GM23338 (cell line): ENCODE measurements at regions not wholly inside any gene's neighbourhood (a gene's known extent, or its start where the extent isn't known, plus 50 kb on each side); places are given as distances from the start of the nearest gene placed in this dataset.

Experiments used
- ATAC-seq: fragments of 200-7000 bp; cut with Tn5 transposase; 3 replicates; pipeline ENCODE4 v1.9.1; 2020
- DNase-seq: peaks from one replicate; pipeline ENCODE4 v3.0.0-alpha.2; 2015; ENCODE audit warnings: low spot score
- H2AFZ ChIP-seq: fragments of 200-600 bp; sonication (generic); 2 replicates; pipeline ENCODE4 v1.8.0; 2016; ENCODE audit warnings: antibody characterized with exemption, mild to moderate bottlenecking, moderate library complexity
- H3F3A ChIP-seq: fragments of 200-600 bp; sonication (generic); replicated peaks from 2 replicates; pipeline ENCODE4 v1.8.0; 2017; ENCODE audit warnings: antibody characterized with exemption, mixed run types, low read depth
- H3K27ac ChIP-seq: fragments of 200-600 bp; sonication (generic); 2 replicates; pipeline ENCODE4 v1.6.1; 2016; ENCODE audit warnings: low read depth
- H3K27me3 ChIP-seq: fragments of 200-600 bp; sonication (generic); 2 replicates; pipeline ENCODE4 v1.8.0; 2016; ENCODE audit warnings: mild to moderate bottlenecking, mixed run types, moderate library complexity; ENCODE audit not compliant: insufficient read depth
- H3K36me3 ChIP-seq: fragments of 200-600 bp; sonication (generic); 2 replicates; pipeline ENCODE4 v1.8.0; 2016; ENCODE audit warnings: mild to moderate bottlenecking; ENCODE audit not compliant: insufficient read depth
- H3K4me1 ChIP-seq: fragments of 200-600 bp; sonication (generic); 2 replicates; pipeline ENCODE4 v1.8.0; 2016; ENCODE audit warnings: mild to moderate bottlenecking, moderate library complexity; ENCODE audit not compliant: insufficient read depth
- H3K4me2 ChIP-seq: fragments of 200-600 bp; sonication (generic); 2 replicates; pipeline ENCODE4 v1.7.1; 2017; ENCODE audit warnings: mixed run types
- H3K4me3 ChIP-seq: fragments of 200-600 bp; sonication (generic); 2 replicates; pipeline ENCODE4 v1.6.1; 2016; ENCODE audit warnings: mixed run types
- H3K79me2 ChIP-seq: fragments of 200-600 bp; sonication (generic); replicated peaks from 2 replicates; pipeline ENCODE4 v1.8.0; 2017; ENCODE audit warnings: mild to moderate bottlenecking; ENCODE audit not compliant: insufficient read depth
- H3K9me2 ChIP-seq: fragments of 200-600 bp; sonication (generic); 2 replicates; pipeline ENCODE4 v1.8.0; 2017; ENCODE audit not compliant: insufficient read depth
- H4K20me1 ChIP-seq: fragments of 200-600 bp; sonication (generic); replicated peaks from 2 replicates; pipeline ENCODE4 v1.8.0; 2017; ENCODE audit warnings: mild to moderate bottlenecking; ENCODE audit not compliant: insufficient read depth
- H3K27ac Mint-ChIP-seq: 2 replicates; pipeline ENCODE4 v1.8.0; 2020; ENCODE audit warnings: inconsistent platforms, mild to moderate bottlenecking, moderate library complexity, mixed read lengths
- H3K27me3 Mint-ChIP-seq: 3 replicates; pipeline ENCODE4 v1.8.0; 2022; ENCODE audit warnings: low read depth, mild to moderate bottlenecking, moderate library complexity, mixed read lengths, inconsistent platforms; ENCODE audit not compliant: insufficient read depth, poor library complexity
- H3K36me3 Mint-ChIP-seq: 3 replicates; pipeline ENCODE4 v1.8.0; 2021; ENCODE audit warnings: low read depth, mild to moderate bottlenecking, inconsistent platforms, moderate library complexity, mixed read lengths
- H3K4me1 Mint-ChIP-seq: 3 replicates; pipeline ENCODE4 v1.8.0; 2020; ENCODE audit warnings: mild to moderate bottlenecking, inconsistent platforms, mixed read lengths
- H3K4me3 Mint-ChIP-seq: 3 replicates; pipeline ENCODE4 v1.8.0; 2021; ENCODE audit warnings: moderate library complexity, mild to moderate bottlenecking, inconsistent platforms, mixed read lengths
- H3K9me3 Mint-ChIP-seq: 3 replicates; pipeline ENCODE4 v1.8.0; 2020; ENCODE audit warnings: moderate library complexity, mild to moderate bottlenecking, inconsistent platforms, mixed read lengths
- JUNB ChIP-seq: IDR thresholded peaks from one replicate; pipeline ENCODE4 v1.6.1; 2016; ENCODE audit warnings: antibody characterized with exemption; ENCODE audit not compliant: unreplicated experiment
- STAT1 ChIP-seq: IDR thresholded peaks from one replicate; pipeline ENCODE4 v1.6.1; 2016; ENCODE audit warnings: antibody characterized with exemption; ENCODE audit not compliant: unreplicated experiment
- ZNF331 ChIP-seq: fragments of 250-450 bp; sonication (Bioruptor Pico); IDR thresholded peaks from 2 replicates; pipeline ENCODE4 v1.5.0; 2020; ENCODE audit warnings: low read depth, mild to moderate bottlenecking, moderate library complexity
- TF ChIP-seq, protein P1 (sequence below): IDR thresholded peaks from 2 replicates; pipeline ENCODE4 v1.6.1; 2016; ENCODE audit warnings: antibody characterized with exemption
- TF ChIP-seq, protein P2 (sequence below): fragments of 250-450 bp; sonication (Bioruptor Pico); IDR thresholded peaks from 2 replicates; pipeline ENCODE4 v1.5.0; 2020; ENCODE audit warnings: mild to moderate bottlenecking, moderate library complexity

GRCh38 chr3:103863381-103863780 lies 1428.6 kb downstream of the ZPLD1 start:
- ATAC-seq (no peak), DNase-seq (no peak)
- Mint-ChIP-seq H3K4me3 (no peak overlapping the region), H3K27me3 (peaks cover 8% of the 10 kb centered on the region), H3K4me1 (peaks cover 21% of the 10 kb centered on the region), H3K36me3 (peaks cover 28% of the 10 kb centered on the region), H3K27ac (no peak overlapping the region), H3K9me3 (peaks cover 31% of the 10 kb centered on the region)
- Histone ChIP-seq H2AFZ (no peak overlapping the region), H3K4me2 (no peak overlapping the region), H3F3A (no peaks in the 10 kb centered on the region), H3K27ac (no peak overlapping the region), H3K9me2 (peaks cover 13% of the 10 kb centered on the region), H4K20me1 (no peaks in the 10 kb centered on the region), H3K79me2 (no peaks in the 10 kb centered on the region), H3K4me1 (0 out of 2 replicates have a peak, but pooled peaks cover 2% of the 10 kb centered on the region), H3K27me3 (no peaks in the 10 kb centered on the region), H3K36me3 (no peaks in the 10 kb centered on the region), H3K4me3 (no peak overlapping the region)
- TF ChIP-seq JUNB (no peak), ZNF331 (CRISPR knock-in tag) (no peak)
- TF ChIP-seq, protein P1, sequence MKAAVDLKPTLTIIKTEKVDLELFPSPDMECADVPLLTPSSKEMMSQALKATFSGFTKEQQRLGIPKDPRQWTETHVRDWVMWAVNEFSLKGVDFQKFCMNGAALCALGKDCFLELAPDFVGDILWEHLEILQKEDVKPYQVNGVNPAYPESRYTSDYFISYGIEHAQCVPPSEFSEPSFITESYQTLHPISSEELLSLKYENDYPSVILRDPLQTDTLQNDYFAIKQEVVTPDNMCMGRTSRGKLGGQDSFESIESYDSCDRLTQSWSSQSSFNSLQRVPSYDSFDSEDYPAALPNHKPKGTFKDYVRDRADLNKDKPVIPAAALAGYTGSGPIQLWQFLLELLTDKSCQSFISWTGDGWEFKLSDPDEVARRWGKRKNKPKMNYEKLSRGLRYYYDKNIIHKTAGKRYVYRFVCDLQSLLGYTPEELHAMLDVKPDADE = no peak
- TF ChIP-seq, protein P2, sequence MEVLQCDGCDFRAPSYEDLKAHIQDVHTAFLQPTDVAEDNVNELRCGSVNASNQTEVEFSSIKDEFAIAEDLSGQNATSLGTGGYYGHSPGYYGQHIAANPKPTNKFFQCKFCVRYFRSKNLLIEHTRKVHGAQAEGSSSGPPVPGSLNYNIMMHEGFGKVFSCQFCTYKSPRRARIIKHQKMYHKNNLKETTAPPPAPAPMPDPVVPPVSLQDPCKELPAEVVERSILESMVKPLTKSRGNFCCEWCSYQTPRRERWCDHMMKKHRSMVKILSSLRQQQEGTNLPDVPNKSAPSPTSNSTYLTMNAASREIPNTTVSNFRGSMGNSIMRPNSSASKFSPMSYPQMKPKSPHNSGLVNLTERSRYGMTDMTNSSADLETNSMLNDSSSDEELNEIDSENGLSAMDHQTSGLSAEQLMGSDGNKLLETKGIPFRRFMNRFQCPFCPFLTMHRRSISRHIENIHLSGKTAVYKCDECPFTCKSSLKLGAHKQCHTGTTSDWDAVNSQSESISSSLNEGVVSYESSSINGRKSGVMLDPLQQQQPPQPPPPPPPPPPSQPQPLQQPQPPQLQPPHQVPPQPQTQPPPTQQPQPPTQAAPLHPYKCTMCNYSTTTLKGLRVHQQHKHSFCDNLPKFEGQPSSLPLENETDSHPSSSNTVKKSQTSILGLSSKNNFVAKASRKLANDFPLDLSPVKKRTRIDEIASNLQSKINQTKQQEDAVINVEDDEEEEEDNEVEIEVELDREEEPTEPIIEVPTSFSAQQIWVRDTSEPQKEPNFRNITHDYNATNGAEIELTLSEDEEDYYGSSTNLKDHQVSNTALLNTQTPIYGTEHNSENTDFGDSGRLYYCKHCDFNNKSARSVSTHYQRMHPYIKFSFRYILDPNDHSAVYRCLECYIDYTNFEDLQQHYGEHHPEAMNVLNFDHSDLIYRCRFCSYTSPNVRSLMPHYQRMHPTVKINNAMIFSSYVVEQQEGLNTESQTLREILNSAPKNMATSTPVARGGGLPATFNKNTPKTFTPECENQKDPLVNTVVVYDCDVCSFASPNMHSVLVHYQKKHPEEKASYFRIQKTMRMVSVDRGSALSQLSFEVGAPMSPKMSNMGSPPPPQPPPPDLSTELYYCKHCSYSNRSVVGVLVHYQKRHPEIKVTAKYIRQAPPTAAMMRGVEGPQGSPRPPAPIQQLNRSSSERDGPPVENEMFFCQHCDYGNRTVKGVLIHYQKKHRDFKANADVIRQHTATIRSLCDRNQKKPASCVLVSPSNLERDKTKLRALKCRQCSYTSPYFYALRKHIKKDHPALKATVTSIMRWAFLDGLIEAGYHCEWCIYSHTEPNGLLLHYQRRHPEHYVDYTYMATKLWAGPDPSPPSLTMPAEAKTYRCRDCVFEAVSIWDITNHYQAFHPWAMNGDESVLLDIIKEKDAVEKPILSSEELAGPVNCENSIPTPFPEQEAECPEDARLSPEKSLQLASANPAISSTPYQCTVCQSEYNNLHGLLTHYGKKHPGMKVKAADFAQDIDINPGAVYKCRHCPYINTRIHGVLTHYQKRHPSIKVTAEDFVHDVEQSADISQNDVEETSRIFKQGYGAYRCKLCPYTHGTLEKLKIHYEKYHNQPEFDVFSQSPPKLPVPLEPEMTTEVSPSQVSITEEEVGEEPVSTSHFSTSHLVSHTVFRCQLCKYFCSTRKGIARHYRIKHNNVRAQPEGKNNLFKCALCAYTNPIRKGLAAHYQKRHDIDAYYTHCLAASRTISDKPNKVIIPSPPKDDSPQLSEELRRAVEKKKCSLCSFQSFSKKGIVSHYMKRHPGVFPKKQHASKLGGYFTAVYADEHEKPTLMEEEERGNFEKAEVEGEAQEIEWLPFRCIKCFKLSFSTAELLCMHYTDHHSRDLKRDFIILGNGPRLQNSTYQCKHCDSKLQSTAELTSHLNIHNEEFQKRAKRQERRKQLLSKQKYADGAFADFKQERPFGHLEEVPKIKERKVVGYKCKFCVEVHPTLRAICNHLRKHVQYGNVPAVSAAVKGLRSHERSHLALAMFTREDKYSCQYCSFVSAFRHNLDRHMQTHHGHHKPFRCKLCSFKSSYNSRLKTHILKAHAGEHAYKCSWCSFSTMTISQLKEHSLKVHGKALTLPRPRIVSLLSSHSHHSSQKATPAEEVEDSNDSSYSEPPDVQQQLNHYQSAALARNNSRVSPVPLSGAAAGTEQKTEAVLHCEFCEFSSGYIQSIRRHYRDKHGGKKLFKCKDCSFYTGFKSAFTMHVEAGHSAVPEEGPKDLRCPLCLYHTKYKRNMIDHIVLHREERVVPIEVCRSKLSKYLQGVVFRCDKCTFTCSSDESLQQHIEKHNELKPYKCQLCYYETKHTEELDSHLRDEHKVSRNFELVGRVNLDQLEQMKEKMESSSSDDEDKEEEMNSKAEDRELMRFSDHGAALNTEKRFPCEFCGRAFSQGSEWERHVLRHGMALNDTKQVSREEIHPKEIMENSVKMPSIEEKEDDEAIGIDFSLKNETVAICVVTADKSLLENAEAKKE (CRISPR knock-in tag) = no peak

DNA sequence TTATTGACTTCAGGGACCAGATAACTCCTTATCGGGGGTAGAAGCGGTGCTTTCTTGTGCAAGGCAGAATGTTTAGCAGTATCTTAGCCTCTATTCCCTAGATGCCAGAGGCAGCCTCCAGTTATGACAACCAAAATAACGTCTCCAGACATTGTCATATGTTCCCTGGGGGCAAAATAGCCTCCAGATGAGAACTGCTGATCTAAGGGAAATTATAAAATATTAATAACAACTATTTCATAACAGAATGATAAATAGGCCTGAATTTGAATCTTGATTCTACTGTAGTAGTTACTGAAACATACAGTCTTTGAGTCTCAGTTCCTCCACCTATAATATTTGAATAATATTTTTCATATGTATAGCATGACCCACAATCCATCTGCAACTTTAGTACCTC lies 1431.3 kb downstream of the ZPLD1 start:
- Histone ChIP-seq H3K9me2 (peaks cover 10% of the 10 kb centered on the region), H4K20me1 (no peaks in the 10 kb centered on the region), H3K4me1 (no peaks in the 10 kb centered on the region), H3K79me2 (no peaks in the 10 kb centered on the region), H3K27me3 (no peaks in the 10 kb centered on the region), H3F3A (no peaks in the 10 kb centered on the region), H3K4me2 (no peak overlapping the region), H3K4me3 (no peak overlapping the region), H2AFZ (no peak overlapping the region), H3K27ac (no peak overlapping the region), H3K36me3 (no peaks in the 10 kb centered on the region)
- DNase-seq = no peak
- Mint-ChIP-seq H3K9me3 (peaks cover 29% of the 10 kb centered on the region), H3K36me3 (peaks cover 28% of the 10 kb centered on the region), H3K4me1 (peaks cover 13% of the 10 kb centered on the region), H3K27ac (no peak overlapping the region), H3K27me3 (peaks cover 3% of the 10 kb centered on the region), H3K4me3 (no peak overlapping the region)
- no peak for ATAC-seq
- no peak for TF ChIP-seq STAT1
